Activated CD8-positive, alpha-beta T cell treated with anti-CD3 and anti-CD28 coated beads for 36 hours (primary cell): ENCODE measurements at regions not wholly inside any gene's neighbourhood (a gene's known extent, or its start where the extent isn't known, plus 50 kb on each side); places are given as distances from the start of the nearest gene placed in this dataset.

Source experiments
- ATAC-seq: fragments of 200-7000 bp; cut with Tn5 transposase; one replicate; pipeline ENCODE4 v1.10.0; 2021; ENCODE audit warnings: mild to moderate bottlenecking, moderate library complexity
- CTCF ChIA-PET: fragments of 350-600 bp; sonication (Branson Sonifier 250); formaldehyde crosslinking; loops from one replicate; lab custom pipeline; 2021; ENCODE audit warnings: antibody characterized with exemption; lab: Charles Lee
- POLR2A ChIA-PET: fragments of 350-600 bp; sonication (Branson Sonifier 250); formaldehyde crosslinking; loops from one replicate; lab custom pipeline; 2021; ENCODE audit warnings: antibody characterized with exemption; lab: Charles Lee
- DNase-seq: peaks from one replicate; pipeline ENCODE4 v3.0.0-alpha.2; 2020
- H3K27ac Mint-ChIP-seq: one replicate; pipeline ENCODE4 v1.8.0; 2021; ENCODE audit warnings: mild to moderate bottlenecking, mixed read lengths
- H3K27me3 Mint-ChIP-seq: one replicate; pipeline ENCODE4 v1.8.0; 2021; ENCODE audit warnings: mixed read lengths
- H3K36me3 Mint-ChIP-seq: one replicate; pipeline ENCODE4 v1.8.0; 2021; ENCODE audit warnings: low read depth, mixed read lengths
- H3K4me1 Mint-ChIP-seq: one replicate; pipeline ENCODE4 v1.8.0; 2021; ENCODE audit warnings: low read depth, mixed read lengths
- H3K4me3 Mint-ChIP-seq: one replicate; pipeline ENCODE4 v1.8.0; 2021; ENCODE audit warnings: mild to moderate bottlenecking, moderate library complexity, mixed read lengths
- H3K9me3 Mint-ChIP-seq: one replicate; pipeline ENCODE4 v1.8.0; 2021; ENCODE audit warnings: mixed read lengths
- CTCF ChIP-seq: fragments of 200-600 bp; IDR thresholded peaks from one replicate; pipeline ENCODE4 v1.8.0; 2022; ENCODE audit warnings: antibody characterized with exemption, mild to moderate bottlenecking
- intact Hi-C: fragments of 100-400 bp; cut with micrococcal nuclease; formaldehyde crosslinking; loops from one replicate; pipeline ENCODE4 v1.10.0; 2022

- DNase-seq = no peak
- no peak for TF ChIP-seq CTCF
- POLR2A ChIA-PET = no interaction called here
- no peak for ATAC-seq
- Mint-ChIP-seq H3K27me3 (no peaks in the 10 kb centered on the region), H3K4me1 (peaks cover 2% of the 10 kb centered on the region), H3K27ac (no peak overlapping the region), H3K9me3 (no peaks in the 10 kb centered on the region), H3K4me3 (no peak overlapping the region), H3K36me3 (peaks cover 5% of the 10 kb centered on the region)
- intact Hi-C loops = no loop called here
- CTCF ChIA-PET = no interaction called here
Observed at GRCh38 chr22:49640366-49641095, 187.1 kb downstream of the BRD1 start.

GRCh38 chr22:49639956-49640355 lies 187.7 kb downstream of the BRD1 start:
- ChIA-PET POLR2A (no interaction called here), CTCF (no interaction called here)
- peaks cover 2% of the 10 kb centered on the region for H3K4me1 Mint-ChIP-seq
- H3K9me3 Mint-ChIP-seq = no peaks in the 10 kb centered on the region
- H3K27ac Mint-ChIP-seq = no peak overlapping the region
- intact Hi-C loops = no loop called here
- TF ChIP-seq CTCF = no peak
- H3K27me3 Mint-ChIP-seq = no peaks in the 10 kb centered on the region
- H3K36me3 Mint-ChIP-seq = peaks cover 2% of the 10 kb centered on the region
- H3K4me3 Mint-ChIP-seq = no peak overlapping the region
- ATAC-seq (no peak), DNase-seq (no peak)

- POLR2A ChIA-PET = no interaction called here
Observed at GRCh38 chr22:49638788-49639187, 188.9 kb downstream of the BRD1 start.

GRCh38 chr22:49638001-49638400 lies 189.7 kb downstream of the BRD1 start:
- TF ChIP-seq CTCF = no peak
- no peak for DNase-seq
- ChIA-PET POLR2A (no interaction called here), CTCF (no interaction called here)
- Mint-ChIP-seq H3K9me3 (no peaks in the 10 kb centered on the region), H3K4me1 (peaks cover 2% of the 10 kb centered on the region), H3K27ac (no peak overlapping the region), H3K4me3 (no peak overlapping the region), H3K36me3 (no peaks in the 10 kb centered on the region), H3K27me3 (no peaks in the 10 kb centered on the region)
- no peak for ATAC-seq
- intact Hi-C loops = no loop called here

More at GRCh38 chr22:49638788-49639187, 188.9 kb downstream of the BRD1 start:
- H3K4me3 Mint-ChIP-seq = no peak overlapping the region
- no peaks in the 10 kb centered on the region for H3K27me3 Mint-ChIP-seq
- no peaks in the 10 kb centered on the region for H3K9me3 Mint-ChIP-seq
- no peak for ATAC-seq
- CTCF ChIA-PET = no interaction called here
- intact Hi-C loops = no loop called here
- TF ChIP-seq CTCF = no peak
- H3K4me1 Mint-ChIP-seq = peaks cover 2% of the 10 kb centered on the region
- DNase-seq = no peak
- no peak overlapping the region for H3K27ac Mint-ChIP-seq
- no peaks in the 10 kb centered on the region for H3K36me3 Mint-ChIP-seq

- H3K27ac Mint-ChIP-seq = no peak overlapping the region
- DNase-seq (no peak), ATAC-seq (no peak)
- ChIA-PET POLR2A (no interaction called here), CTCF (no interaction called here)
- no peak overlapping the region for H3K4me3 Mint-ChIP-seq
- H3K9me3 Mint-ChIP-seq = no peaks in the 10 kb centered on the region
- peaks cover 2% of the 10 kb centered on the region for H3K4me1 Mint-ChIP-seq
- no peaks in the 10 kb centered on the region for H3K27me3 Mint-ChIP-seq
- TF ChIP-seq CTCF = no peak
- no peaks in the 10 kb centered on the region for H3K36me3 Mint-ChIP-seq
- intact Hi-C loops = no loop called here
Observed at GRCh38 chr22:49637255-49637760, 190.4 kb downstream of the BRD1 start.
